H9 (cell line): ENCODE measurements at regions not wholly inside any gene's neighbourhood (a gene's known extent, or its start where the extent isn't known, plus 50 kb on each side); places are given as distances from the start of the nearest gene placed in this dataset.

Experiments
- DNase-seq: peaks from one replicate; pipeline ENCODE4 v3.0.0-alpha.2; 2017
- H2AFZ ChIP-seq: one replicate; pipeline ENCODE4 v1.6.1; 2013; ENCODE audit warnings: mild to moderate bottlenecking, low read length, control low read depth, moderate library complexity
- H2AK5ac ChIP-seq: 2 replicates; pipeline ENCODE4 v1.6.1; 2013; ENCODE audit warnings: low read length, control low read depth, mixed read lengths; ENCODE audit not compliant: insufficient read length
- H2BK120ac ChIP-seq: one replicate; pipeline ENCODE4 v1.6.1; 2013; ENCODE audit warnings: low read depth, mild to moderate bottlenecking, low read length, control low read depth, inconsistent platforms; ENCODE audit not compliant: poor library complexity, severe bottlenecking
- H2BK12ac ChIP-seq: 2 replicates; pipeline ENCODE4 v1.6.1; 2013; ENCODE audit warnings: low read length, control low read depth, mixed read lengths, low read depth; ENCODE audit not compliant: insufficient read length
- H2BK15ac ChIP-seq: 2 replicates; pipeline ENCODE4 v1.6.1; 2013; ENCODE audit warnings: low read depth, low read length, control low read depth
- H2BK20ac ChIP-seq: one replicate; pipeline ENCODE4 v1.6.1; 2013; ENCODE audit warnings: low read depth, mild to moderate bottlenecking, low read length, control low read depth, inconsistent platforms; ENCODE audit not compliant: poor library complexity, severe bottlenecking
- H2BK5ac ChIP-seq: 2 replicates; pipeline ENCODE4 v1.6.1; 2013; ENCODE audit warnings: low read length, control low read depth, mixed read lengths; ENCODE audit not compliant: insufficient read length
- H3K14ac ChIP-seq: 2 replicates; pipeline ENCODE4 v1.6.1; 2013; ENCODE audit warnings: low read length, control low read depth; ENCODE audit not compliant: insufficient read depth
- H3K18ac ChIP-seq: 2 replicates; pipeline ENCODE4 v1.6.1; 2013; ENCODE audit warnings: low read depth, mild to moderate bottlenecking, mixed read lengths, low read length, control low read depth; ENCODE audit not compliant: insufficient read length
- H3K23ac ChIP-seq: 2 replicates; pipeline ENCODE4 v1.6.1; 2013; ENCODE audit warnings: low read length, control low read depth, mixed read lengths, low read depth; ENCODE audit not compliant: insufficient read length
- H3K23me2 ChIP-seq: 2 replicates; pipeline ENCODE4 v1.6.1; 2013; ENCODE audit warnings: low read depth, mild to moderate bottlenecking, mixed read lengths, low read length, control low read depth; ENCODE audit not compliant: insufficient read length, poor library complexity, severe bottlenecking
- H3K27ac ChIP-seq: 2 replicates; pipeline ENCODE4 v1.5.1; 2013; ENCODE audit warnings: low read length, control low read depth, mixed read lengths, low read depth; ENCODE audit not compliant: insufficient read length
- H3K27me3 ChIP-seq: 2 replicates; pipeline ENCODE4 v1.6.1; 2013; ENCODE audit warnings: low read length, control low read depth, inconsistent platforms; ENCODE audit not compliant: insufficient read depth
- H3K4ac ChIP-seq: 2 replicates; pipeline ENCODE4 v1.6.1; 2013; ENCODE audit warnings: low read depth, mild to moderate bottlenecking, control low read depth, inconsistent platforms, low read length, moderate library complexity
- H3K4me1 ChIP-seq: 2 replicates; pipeline ENCODE4 v1.6.1; 2013; ENCODE audit warnings: low read length, control low read depth, inconsistent platforms; ENCODE audit not compliant: insufficient read depth
- H3K4me2 ChIP-seq: 2 replicates; pipeline ENCODE4 v1.6.1; 2013; ENCODE audit warnings: low read length, control low read depth, mixed read lengths; ENCODE audit not compliant: insufficient read length, insufficient read depth
- H3K56ac ChIP-seq: 2 replicates; pipeline ENCODE4 v1.6.1; 2013; ENCODE audit warnings: low read depth, mild to moderate bottlenecking, mixed read lengths, low read length, control low read depth; ENCODE audit not compliant: insufficient read length
- H3K79me1 ChIP-seq: 2 replicates; pipeline ENCODE4 v1.6.1; 2013; ENCODE audit warnings: low read depth, mild to moderate bottlenecking, moderate library complexity, low read length, control low read depth, inconsistent platforms; ENCODE audit not compliant: insufficient read depth, poor library complexity, severe bottlenecking
- H3K79me2 ChIP-seq: 2 replicates; pipeline ENCODE4 v1.6.1; 2013; ENCODE audit warnings: low read length, control low read depth, inconsistent platforms; ENCODE audit not compliant: insufficient read depth
- H3K9ac ChIP-seq: 2 replicates; pipeline ENCODE4 v1.6.1; 2013; ENCODE audit warnings: low read length, control low read depth, mixed read lengths; ENCODE audit not compliant: insufficient read length; ENCODE audit errors: extremely low read depth
- H3K9me3 ChIP-seq: one replicate; pipeline ENCODE4 v1.6.1; 2013; ENCODE audit warnings: low read depth, low read length, inconsistent platforms; ENCODE audit not compliant: control insufficient read depth
- H3T11ph ChIP-seq: one replicate; pipeline ENCODE4 v1.6.1; 2013; ENCODE audit warnings: mild to moderate bottlenecking, low read length, control low read depth, inconsistent platforms
- H4K20me1 ChIP-seq: one replicate; pipeline ENCODE4 v1.6.1; 2013; ENCODE audit not compliant: control insufficient read depth, insufficient read length, insufficient read depth
- H4K5ac ChIP-seq: 2 replicates; pipeline ENCODE4 v1.6.1; 2013; ENCODE audit warnings: low read depth, mild to moderate bottlenecking, mixed read lengths, low read length, control low read depth; ENCODE audit not compliant: insufficient read length
- H4K8ac ChIP-seq: replicated peaks from 2 replicates; pipeline ENCODE4 v1.6.1; 2013; ENCODE audit warnings: low read length, control low read depth, mixed read lengths, low read depth; ENCODE audit not compliant: insufficient read length
- H4K91ac ChIP-seq: 2 replicates; pipeline ENCODE4 v1.6.1; 2013; ENCODE audit warnings: low read depth, mild to moderate bottlenecking, moderate library complexity, mixed read lengths, low read length, control low read depth; ENCODE audit not compliant: insufficient read length
- H3K27ac Mint-ChIP-seq, 3 experiments: 2 replicates in 2 of 3; 3 replicates in 1 of 3; pipeline ENCODE4 v1.8.0; 2020 to 2021; ENCODE audit warnings: mixed read lengths in 3 of 3, mild to moderate bottlenecking in 1 of 3, moderate library complexity in 1 of 3
- H3K27me3 Mint-ChIP-seq: 2 replicates; pipeline ENCODE4 v1.8.0; 2021; ENCODE audit warnings: low read depth, mild to moderate bottlenecking, moderate library complexity, mixed read lengths
- H3K36me3 Mint-ChIP-seq, 3 experiments: 2 replicates in 2 of 3; 3 replicates in 1 of 3; pipeline ENCODE4 v1.8.0; 2020 to 2021; ENCODE audit warnings: low read depth in 3 of 3, mixed read lengths in 3 of 3; ENCODE audit not compliant: insufficient read depth in 1 of 3
- H3K4me1 Mint-ChIP-seq, 2 experiments: 2 replicates each; pipeline ENCODE4 v1.8.0; 2020; ENCODE audit warnings: mixed read lengths in 2 of 2
- H3K4me3 Mint-ChIP-seq, 2 experiments: 2 replicates in 1 of 2; 3 replicates in 1 of 2; pipeline ENCODE4 v1.8.0; 2020 to 2021; ENCODE audit warnings: mild to moderate bottlenecking in 2 of 2, mixed read lengths in 2 of 2, moderate library complexity in 1 of 2
- H3K9me3 Mint-ChIP-seq, 2 experiments: 2 replicates in 1 of 2; 3 replicates in 1 of 2; pipeline ENCODE4 v1.8.0; 2020; ENCODE audit warnings: mild to moderate bottlenecking in 2 of 2, mixed read lengths in 2 of 2, moderate library complexity in 1 of 2
- CTCF ChIP-seq: fragments of 200-600 bp; sonication (generic); conservative IDR thresholded peaks from 3 replicates; pipeline ENCODE4 v1.8.0; 2021; ENCODE audit warnings: antibody characterized with exemption, mild to moderate bottlenecking
- WGBS: extraction: QIAGEN DNeasy Blood & Tissue Kit; methylation state at CpG from one replicate; pipeline ENCODE4 v1.1.7; 2013; ENCODE audit warnings: missing lambda C conversion rate, low lambda C conversion rate, mixed read lengths; ENCODE audit not compliant: insufficient read length; ENCODE audit errors: extremely low coverage; 5-methylcytosine and 5-hydroxymethylcytosine counted together

- no peak overlapping the region for H4K91ac ChIP-seq
- H3K4me3 Mint-ChIP-seq, result no peak overlapping the region
- H3K9ac ChIP-seq, result no peak overlapping the region
- H2BK5ac ChIP-seq, result no peak overlapping the region
- no peak overlapping the region for H2BK20ac ChIP-seq
- no peak overlapping the region for H2AK5ac ChIP-seq
- no peak overlapping the region for H3K27ac ChIP-seq
- peaks cover 100% of the 10 kb centered on the region for H3K27me3 Mint-ChIP-seq
- no peaks in the 10 kb centered on the region for H3K9me3 ChIP-seq
- H3K56ac ChIP-seq, result no peak overlapping the region
- H4K5ac ChIP-seq, result no peak overlapping the region
- H3K36me3 Mint-ChIP-seq, result no peaks in the 10 kb centered on the region
- H3K79me2 ChIP-seq, result no peaks in the 10 kb centered on the region
- H3K27me3 ChIP-seq, result peaks cover 83% of the 10 kb centered on the region
- H3K4me1 ChIP-seq, result no peaks in the 10 kb centered on the region
- no peak overlapping the region for H3K4ac ChIP-seq
- no peaks in the 10 kb centered on the region for H4K20me1 ChIP-seq
- no peak overlapping the region for H3K27ac Mint-ChIP-seq
- no peak overlapping the region for H3K18ac ChIP-seq
- H3T11ph ChIP-seq, result no peak overlapping the region
- no peak for TF ChIP-seq CTCF
- no peak overlapping the region for H2BK15ac ChIP-seq
- H3K79me1 ChIP-seq, result no peaks in the 10 kb centered on the region
- no peak for DNase-seq
- no peak overlapping the region for H2BK12ac ChIP-seq
- H4K8ac ChIP-seq, result no peak overlapping the region
- no peaks in the 10 kb centered on the region for H3K23me2 ChIP-seq
- no peak overlapping the region for H3K4me2 ChIP-seq
- H3K14ac ChIP-seq, result no peak overlapping the region
- H3K9me3 Mint-ChIP-seq, result no peaks in the 10 kb centered on the region
- no peak overlapping the region for H2AFZ ChIP-seq
- WGBS, result no CpG with 5 or more reads among the region's 6 CpGs
- H3K4me1 Mint-ChIP-seq, result no peaks in the 10 kb centered on the region
- H2BK120ac ChIP-seq, result no peak overlapping the region
- H3K23ac ChIP-seq, result no peak overlapping the region
Measured at GRCh38 chr22:22079404-22080148, 97.0 kb upstream of the TOP3B start.
